ENCODE measurements at regions not wholly inside any gene's neighbourhood (a gene's known extent, or its start where the extent isn't known, plus 50 kb on each side); places are given as distances from the start of the nearest gene placed in this dataset.

DNA sequence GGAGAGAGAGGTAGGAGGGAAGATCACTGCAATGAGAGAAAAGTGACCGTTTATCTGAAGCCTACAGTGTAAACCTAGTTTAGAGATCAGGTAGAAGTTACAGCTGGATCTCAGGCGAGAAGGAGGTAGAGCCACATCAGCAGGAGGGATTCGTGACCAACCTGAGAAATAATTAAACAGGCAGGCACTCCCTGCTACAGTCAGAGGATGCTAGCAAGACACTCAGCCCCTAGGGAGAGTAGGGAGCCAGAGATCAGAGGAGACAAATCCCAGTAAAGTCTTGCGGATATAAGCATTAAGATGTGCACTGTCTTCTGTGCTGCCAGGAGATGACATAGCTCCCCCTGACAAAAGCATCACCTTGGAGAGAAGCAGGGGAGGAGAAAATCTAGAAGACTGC, 629.1 kb upstream of the SLC39A10 start:
- no peak for DNase-seq

DNA sequence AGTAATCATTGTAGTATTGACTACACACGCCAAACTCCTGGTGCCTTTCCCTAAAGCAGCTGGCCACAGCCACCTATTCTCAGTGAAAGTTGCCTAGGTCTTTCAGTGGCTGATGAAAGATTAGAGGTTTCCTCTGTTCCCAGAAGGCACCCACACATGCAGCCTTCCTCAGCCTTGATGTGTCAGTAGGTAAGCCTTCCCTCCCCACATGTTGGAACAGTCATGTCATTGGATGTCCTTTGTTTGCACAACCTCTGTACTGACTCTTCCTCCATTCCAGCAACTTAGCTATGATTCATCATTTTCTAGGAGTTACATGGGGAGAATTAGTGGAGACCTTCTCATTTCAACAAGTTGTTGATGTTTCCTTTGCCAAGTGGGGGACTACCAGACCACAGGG, 630.8 kb upstream of the SLC39A10 start:
- no peak for DNase-seq

DNA sequence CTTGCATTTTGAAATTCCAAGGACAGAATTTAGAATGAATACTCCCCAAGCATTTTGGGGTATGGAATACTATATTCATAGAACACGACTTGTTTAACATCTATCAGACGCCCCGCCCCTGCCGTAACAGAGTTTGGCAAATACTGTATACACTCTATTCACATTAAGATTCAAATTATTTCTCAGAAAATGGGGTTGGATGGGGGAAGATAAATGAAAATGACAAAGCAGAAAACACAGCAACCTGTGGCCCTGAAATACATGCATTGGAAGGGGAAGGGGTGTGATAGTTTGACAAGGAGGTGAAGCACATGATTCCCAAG, 634.6 kb upstream of the SLC39A10 start:
- DNase-seq, result no peak

DNA sequence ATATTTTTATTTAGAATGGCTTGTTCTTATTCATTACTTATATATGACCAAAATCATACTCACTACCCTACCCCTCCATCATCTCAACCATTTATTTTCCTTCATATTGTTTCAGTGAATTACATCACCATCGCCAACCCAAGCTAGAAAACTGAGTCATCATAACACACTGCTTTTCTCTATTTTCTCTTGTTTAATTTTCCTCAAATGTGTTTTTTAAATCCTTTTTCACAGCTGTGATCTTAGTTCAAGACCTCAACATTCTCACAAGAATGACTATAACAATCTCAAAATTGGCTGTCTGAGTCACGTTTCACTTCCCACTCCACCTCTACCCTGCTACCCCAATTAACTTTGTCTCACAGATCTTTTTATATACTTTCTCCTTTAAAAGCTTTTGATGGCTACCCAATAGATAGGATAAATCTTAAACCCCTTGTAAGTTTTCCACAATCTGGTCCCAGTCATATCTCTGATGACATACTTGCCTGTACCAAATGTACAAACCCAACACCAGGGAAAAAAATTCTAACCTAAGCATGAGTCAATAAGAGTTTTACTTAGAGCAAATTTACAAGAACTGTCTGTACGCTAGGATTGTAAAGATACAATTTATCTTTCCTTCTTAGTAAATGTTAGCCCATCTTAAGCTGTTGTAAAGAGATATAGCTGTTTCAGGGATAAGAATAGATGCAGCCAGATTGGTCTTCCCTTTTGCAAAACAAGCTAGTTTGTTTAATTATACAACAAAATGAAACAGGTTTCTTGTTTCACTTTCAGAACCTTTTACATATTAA, 635.1 kb upstream of the SLC39A10 start:
- no peak for DNase-seq

DNA sequence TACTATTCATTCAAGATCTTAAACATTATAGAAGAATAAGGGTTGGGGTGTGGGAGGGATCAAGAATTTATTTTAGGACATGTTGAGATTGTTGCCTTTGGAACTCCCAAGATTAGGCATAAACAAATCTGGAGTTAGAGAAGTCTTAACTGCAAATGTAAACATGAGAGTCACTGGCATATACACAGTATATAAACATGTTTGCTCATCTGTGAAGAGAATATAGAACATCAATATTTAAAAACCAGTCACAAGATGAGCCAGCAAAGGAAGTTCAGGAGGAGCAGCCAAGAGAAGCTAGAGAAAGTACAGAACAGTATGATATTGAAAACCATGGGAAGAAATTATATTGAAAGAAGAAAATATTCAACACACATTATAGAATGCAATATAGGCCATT, 638.6 kb upstream of the SLC39A10 start:
- no peak for DNase-seq

DNA sequence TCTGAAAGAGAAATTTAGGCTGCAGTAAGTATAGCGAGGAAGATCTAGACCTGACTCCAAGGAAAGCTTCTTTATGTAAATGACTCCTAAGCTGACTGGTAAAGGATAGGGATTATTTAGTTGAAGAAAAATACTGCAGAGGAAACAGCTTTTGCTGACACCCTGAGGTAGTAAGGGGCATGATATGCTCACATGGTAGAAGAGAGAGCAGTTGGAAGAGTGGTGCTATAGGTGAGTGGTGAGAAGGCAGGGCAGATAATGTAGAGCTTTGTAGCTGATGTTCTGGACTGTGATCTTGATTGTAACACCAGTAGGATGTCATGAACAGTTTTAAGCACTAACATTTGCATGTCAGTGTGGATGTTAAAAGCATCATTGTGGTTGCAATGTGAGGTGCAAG, 639.1 kb upstream of the SLC39A10 start:
- no peak for DNase-seq

DNA sequence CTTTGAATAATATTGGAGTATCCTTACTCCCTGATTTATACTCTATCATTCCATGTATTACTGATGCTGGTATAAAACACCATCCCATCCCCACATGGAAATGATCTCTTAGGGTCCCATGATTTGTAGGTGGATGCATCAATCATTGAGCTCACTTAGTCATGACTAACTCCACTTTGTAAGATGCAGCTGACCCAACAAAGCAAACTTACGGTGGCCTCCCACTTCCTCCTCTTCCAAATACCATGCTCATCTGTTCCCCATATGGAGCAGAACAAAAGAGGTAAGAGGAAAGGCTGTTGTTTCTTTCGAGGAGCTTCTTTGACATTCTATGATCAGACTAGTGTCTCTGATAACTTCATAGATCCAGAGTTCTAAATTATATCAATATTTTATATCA, 640.2 kb upstream of the SLC39A10 start:
- no peak for DNase-seq

DNA sequence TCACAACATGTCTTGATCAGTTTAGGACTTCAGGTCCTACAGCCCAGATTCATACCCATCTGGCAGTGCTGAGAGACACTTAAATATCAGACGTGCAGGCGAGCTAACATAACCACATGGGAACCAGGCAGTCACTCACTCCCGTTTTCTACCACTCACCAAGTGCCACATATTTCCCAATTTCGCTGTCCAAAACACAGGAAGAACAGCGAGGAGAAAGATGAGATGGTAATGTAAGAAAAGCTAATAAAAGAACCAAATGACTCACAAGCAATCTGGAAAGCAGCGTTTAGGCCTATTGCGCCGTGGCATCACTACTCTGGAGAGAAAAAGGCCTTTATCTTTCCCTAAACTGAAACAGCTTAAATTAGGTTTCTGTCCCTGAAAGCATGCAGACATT, 647.8 kb upstream of the SLC39A10 start:
- no peak for DNase-seq

DNA sequence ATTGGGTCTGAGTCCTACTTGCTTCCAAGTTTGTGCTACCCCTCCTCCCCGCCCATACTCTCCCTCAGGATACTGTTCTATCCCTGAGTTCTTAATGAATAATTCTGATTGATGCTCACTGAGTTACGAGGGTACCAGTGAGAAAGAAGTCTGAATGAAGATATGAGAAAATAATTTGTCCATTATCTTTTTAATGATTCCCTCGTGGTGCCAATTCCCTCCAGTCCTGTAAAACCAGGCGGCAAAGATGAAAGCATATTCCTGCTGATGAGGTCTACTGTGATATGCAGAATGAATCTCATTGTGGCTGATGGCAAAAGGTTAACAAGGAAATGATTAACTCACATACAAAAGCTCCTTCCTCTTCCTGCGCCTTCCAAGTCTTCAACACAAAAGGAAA, 650.2 kb upstream of the SLC39A10 start:
- DNase-seq, result no peak

DNA sequence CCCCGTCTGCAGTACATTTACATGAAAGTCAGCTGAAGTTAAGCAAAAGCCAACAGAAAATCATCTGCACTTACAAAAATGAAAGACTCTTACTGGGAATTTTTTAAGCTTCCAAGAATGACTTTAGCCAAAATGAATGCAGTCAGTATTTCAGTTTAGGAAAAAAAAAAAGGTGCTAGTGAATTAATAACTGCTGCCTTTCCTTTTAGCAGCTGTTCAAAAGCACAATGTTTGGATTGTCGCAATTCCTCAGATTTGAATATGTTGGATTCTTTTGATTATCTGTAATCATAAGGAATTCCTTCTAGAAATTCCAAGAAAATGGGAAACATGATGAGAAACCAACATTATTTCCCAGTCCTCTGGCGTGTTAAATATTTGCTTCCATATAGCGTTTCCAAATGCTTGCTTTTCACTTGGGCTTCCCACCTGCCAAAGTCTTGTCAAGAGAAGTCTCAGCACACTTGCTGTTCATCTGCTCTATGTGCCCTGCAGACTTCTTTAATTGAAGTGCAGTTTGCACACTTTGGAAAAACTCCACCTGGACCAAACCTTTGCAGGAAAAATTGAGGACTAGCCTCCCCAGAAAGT, 653.0 kb upstream of the SLC39A10 start:
- DNase-seq, result peak; percentile 50

DNA sequence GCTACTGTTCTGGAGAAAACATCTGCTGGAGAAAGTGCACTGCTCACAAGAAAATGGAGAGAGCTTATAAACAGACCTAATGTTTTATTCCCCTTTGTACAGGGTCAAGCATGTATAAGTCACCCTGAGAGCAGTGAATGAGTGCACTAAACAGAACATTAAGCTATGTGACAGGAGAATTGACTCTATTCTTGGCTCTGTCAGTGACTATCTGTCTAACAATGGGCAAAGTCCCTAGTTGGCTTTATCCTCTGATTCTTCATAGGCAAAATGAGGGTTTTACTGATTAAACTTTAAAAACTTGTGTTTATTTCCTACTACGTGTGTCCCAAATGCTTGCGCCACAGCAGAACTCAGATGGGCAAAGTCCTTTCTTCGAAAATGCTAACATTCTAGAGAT, 655.1 kb upstream of the SLC39A10 start:
- DNase-seq, result no peak

DNA sequence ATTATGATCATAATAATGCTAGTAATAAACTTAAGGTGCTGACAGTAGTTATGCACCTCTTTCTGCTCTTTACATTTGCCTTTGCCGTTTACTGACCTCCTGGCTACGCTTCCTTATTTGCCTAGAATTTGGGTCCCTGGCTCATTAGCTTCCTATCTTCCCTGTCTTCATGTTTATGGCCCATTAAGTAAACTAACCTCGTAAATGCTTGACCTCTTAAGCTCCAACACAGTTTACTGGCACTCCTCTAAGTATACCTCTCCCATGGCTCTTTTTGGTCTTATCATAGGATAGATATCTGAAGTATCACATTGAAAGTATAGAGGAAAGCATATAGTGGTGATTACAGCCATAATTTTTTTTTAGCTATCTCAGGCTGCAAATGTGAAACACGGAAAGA, 657.3 kb upstream of the SLC39A10 start:
- no peak for DNase-seq

DNA sequence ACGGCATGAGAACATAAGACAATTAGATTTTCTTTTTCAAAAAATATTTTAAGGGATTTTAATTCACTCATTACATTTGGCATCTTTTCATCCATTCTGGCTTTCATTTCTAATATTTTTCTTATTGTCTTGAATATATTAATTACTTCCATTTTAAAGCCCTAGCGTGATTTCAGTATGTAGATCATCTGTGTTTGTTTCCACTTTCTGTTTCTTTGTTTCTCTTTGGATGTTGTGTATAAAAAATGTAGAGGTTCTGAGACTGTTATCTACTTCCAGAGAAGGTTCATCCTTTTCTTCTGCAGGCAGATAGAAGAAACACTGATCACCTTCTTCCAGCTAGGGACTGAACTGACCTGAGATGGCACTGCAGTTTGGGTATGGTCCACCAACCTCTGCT, 664.4 kb upstream of the SLC39A10 start:
- no peak for DNase-seq

DNA sequence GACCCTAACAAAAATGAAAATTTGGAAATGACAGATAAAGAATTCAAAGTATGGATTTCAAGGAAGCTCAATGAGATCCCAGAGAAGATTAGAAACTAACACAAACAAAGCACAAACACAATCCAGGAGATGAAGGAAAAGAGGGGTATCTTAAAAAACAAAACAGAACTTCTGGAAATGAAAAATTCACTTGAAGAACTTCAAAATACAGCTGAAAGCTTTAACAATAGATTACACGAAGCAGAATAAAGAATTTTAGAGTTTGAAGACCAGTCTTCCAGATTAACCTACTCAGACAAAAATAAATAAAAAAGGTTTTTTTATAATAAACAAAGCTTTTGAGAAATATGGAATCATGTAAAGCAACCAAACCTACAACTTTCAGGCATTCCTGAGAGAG, 671.8 kb upstream of the SLC39A10 start:
- no peak for DNase-seq

DNA sequence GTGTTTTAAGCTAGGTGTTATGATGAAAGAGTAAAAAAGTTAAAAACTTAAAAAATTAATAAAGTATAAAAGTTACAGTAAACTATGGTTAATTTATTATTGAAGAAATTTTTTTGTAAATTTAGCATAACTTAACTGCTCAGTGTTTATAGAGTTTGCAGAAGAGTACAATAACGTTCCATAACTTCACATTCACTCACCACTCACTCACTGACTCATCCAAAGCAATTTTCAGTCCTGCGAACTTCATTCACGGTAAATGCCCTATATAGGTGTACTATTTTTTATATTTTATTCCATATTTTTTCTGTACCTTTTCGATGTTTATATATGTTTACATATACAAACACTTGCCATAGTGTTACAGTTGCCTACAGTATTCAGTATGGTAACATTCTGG, 694.8 kb upstream of the SLC39A10 start:
- DNase-seq, result no peak

DNA sequence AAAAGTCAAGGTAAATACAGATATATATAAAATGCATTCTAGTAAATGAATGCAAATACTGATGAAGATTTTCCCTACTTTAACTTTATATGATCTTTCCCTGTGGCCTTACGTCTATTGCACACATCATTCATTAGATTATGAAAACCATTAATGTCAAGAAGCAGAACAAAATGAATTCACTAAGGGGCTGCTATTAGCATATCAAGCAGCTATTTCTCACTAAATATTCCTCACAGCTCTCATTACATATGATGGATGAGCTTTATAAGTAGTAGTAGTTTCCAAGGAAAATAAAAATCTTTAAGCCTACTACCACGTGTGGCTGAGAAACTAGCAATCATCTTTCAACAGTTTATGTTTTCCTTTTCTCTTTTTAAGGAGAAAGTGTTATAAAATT, 702.8 kb upstream of the SLC39A10 start:
- DNase-seq, result no peak

DNA sequence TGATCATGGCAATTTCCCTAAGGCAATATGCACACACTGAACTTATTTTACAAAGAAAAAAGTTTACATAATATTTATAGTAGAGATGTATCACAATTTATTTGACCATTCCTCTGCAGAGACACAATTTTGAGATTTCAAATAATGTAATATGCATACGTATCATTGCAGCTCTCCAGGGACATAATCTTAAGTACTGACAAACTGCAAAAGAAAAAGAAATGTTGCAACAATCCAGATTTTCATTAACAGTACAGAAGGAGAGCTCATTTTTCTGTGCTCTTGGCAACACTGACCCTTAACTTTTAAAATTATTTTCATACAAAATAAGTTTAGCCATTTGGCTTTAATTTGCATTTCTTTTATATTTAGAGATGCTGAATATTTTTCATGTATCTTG, 710.2 kb upstream of the SLC39A10 start:
- DNase-seq, result no peak

DNA sequence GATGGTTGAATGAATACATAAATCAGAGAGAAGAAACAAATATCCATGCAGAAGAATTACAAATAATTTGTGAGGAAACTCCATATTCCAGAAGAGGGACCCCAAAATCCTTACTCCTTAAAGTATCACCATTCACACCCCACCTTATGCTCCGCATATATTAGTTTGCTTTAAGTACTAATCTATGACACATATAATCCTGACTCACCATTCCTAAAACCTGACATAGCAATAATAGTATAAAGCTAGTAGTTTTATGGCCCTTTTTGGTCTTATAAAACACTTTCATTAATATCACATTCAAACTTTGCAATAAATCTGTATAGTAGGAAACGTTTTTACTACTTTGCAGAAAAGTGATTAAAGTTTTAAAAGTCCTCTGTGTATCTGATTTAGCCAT, 719.0 kb upstream of the SLC39A10 start:
- no peak for DNase-seq

DNA sequence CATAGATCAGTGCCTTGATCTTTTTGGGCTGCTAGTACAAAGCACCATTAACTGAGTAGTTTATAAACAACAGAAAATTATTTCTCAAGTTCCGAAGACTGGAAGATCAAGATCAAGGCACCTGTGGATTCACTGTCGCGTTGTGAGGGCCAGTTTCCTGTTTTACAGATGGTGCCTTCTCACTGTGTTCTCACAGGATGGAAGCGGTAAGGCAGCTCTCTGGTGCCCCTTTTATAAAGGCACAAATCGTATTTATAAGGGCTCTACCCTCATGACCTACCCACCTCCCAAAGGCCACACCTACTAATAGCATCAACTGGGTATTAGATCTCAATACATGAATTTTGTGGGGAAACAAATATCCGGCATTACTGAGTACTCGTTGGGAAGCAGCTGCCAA, 729.5 kb upstream of the SLC39A10 start:
- DNase-seq, result no peak

DNA sequence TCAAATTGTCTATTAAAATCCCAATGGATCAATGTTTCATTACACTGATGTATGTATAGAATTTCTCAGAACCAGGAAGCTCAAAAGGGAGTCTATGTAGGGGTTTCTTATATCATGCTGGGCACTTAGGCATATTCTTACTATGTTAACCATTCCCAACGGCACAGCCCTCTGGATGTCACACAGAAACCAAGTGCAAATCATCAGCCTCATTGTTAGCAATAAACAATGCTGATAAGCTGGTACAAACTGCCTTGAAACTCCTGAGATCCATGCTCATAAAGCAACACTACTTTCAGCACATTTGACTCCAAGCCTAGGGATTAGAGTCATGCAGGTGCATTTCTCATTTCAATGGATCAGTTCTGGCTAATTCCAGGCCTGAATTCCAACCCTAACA, 730.2 kb upstream of the SLC39A10 start:
- no peak for DNase-seq

DNA sequence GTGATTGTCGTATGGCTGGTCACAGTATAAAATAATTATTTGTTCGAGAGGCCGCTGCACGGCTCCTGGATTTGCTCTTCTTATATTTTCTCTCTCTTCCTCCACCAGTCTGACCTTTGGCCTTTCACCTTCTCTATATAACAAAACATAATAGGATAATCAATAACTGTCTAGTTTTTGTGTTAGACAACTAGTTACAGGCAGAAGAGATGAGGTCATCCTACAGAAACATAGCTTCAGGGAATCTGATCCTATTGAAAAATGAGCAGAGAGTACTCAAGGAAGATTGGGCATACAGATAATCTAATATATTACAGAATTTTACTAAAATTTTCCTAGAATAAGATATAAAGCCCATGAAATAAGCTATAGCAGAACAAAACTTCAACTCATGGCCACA, 731.3 kb upstream of the SLC39A10 start:
- no peak for DNase-seq

DNA sequence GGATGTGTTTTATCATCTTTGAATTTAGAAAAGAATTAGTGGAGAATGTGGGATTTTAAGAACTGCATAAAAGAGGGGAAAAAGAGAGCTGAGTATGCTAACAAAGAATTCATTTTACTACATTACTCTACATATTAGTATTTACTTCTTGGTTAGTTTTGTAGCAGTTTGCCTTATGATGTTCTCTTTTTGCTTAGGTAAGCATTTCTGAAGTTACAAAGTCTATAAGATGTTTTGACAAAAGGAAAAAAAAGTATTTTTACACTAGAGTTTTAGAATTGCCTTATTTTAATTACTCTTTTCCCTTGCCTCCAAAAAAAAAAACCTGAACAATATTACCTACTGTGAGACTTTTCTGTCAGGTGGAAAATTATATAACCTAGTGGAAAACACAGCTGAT, 739.5 kb upstream of the SLC39A10 start:
- no peak for DNase-seq

DNA sequence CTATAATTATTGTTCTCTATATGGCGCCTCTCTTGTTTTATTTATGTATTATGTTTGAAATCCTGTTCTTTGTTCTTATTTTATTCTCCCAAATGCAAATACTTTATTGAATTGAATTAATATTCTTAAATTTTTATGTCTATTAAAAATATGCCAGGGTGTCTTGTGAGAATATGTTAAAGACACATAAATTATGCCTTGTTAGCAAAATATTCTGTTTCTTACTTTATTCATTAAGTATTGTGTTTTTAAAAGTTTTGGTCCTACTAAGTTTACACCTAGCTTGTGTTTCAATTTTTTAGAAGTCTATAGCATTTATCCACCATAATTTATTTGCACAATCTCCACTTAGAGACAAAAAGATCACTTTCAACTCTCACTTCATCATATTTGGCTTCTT, 741.5 kb upstream of the SLC39A10 start:
- DNase-seq, result no peak

DNA sequence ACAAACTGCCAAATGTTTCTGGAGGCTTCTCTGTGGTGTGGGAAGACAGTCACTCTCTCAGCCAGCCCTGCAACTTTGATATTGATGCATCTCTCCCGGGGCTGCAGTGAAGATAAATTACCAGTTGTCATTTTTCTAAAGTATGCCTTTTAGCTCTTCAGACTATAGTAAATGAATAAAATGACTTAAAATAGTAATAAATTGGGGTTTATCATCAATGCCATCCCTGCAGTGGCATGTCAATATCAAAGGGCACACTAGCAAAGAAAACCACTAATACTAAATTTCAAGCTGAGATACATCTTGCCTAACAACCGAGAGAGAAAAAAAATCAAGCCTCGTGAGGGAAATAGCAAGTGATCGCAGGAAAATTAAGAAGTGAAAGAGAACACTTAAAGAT, 749.5 kb upstream of the SLC39A10 start:
- DNase-seq, result no peak

DNA sequence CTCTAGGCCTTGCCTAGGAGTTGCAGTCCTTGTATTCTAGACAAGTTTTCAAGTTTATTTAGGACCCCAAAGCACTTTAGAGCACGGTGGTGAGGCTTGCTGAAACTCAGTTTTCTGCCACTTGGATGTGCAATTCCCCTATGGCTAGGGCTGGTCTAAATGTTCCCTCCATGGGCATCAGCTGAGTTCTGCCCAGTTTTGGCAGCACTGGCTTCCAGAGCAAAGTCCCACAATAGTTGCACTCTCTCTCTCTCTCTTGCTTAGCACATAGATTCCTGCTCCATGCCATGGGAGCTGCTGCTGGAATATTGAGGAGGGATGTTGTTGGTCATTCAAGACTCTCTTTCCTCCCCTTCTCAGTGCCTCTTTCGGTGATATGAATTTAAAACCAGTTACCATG, 760.2 kb upstream of the SLC39A10 start:
- DNase-seq, result no peak
